HepG2 (cell line): ENCODE measurements at regions not wholly inside any gene's neighbourhood (a gene's known extent, or its start where the extent isn't known, plus 50 kb on each side); places are given as distances from the start of the nearest gene placed in this dataset.

ENCODE experiments used
- CC2D1A ChIP-seq: sonication (generic); formaldehyde crosslinking; IDR thresholded peaks from 2 replicates; pipeline ENCODE4 v1.8.1; 2023; ENCODE audit warnings: mild to moderate bottlenecking, missing genetic modification reagents
- CREBL2 ChIP-seq: sonication (generic); formaldehyde crosslinking; IDR thresholded peaks from 2 replicates; pipeline ENCODE4 v1.8.1; 2023; ENCODE audit warnings: missing genetic modification reagents, mild to moderate bottlenecking, borderline replicate concordance
- CSRNP1 ChIP-seq: sonication (generic); formaldehyde crosslinking; IDR thresholded peaks from 2 replicates; pipeline ENCODE4 v1.8.1; 2023; ENCODE audit warnings: mild to moderate bottlenecking, missing genetic modification reagents
- ELF3 ChIP-seq: IDR thresholded peaks from 2 replicates; pipeline ENCODE4 v1.6.1; 2016; ENCODE audit warnings: missing genetic modification reagents, missing compliant biosample characterization
- FOXP4 ChIP-seq: sonication (generic); formaldehyde crosslinking; IDR thresholded peaks from 2 replicates; pipeline ENCODE4 v1.4.0; 2020; ENCODE audit warnings: missing genetic modification reagents
- KDM4B ChIP-seq: sonication (generic); formaldehyde crosslinking; IDR thresholded peaks from 2 replicates; pipeline ENCODE4 v1.4.0; 2020; ENCODE audit warnings: missing genetic modification reagents
- KDM5B ChIP-seq: sonication (generic); formaldehyde crosslinking; IDR thresholded peaks from 2 replicates; pipeline ENCODE4 v1.4.0; 2020; ENCODE audit warnings: missing genetic modification reagents, mild to moderate bottlenecking, borderline replicate concordance
- MBD4 ChIP-seq: IDR thresholded peaks from 2 replicates; pipeline ENCODE4 v1.6.1; 2012; ENCODE audit warnings: low read length, inconsistent platforms, borderline replicate concordance
- POLR2A ChIP-seq, 2 experiments: IDR thresholded peaks; 2 replicates each; pipeline ENCODE4 v1.6.1; 2011; ENCODE audit warnings: low read depth in 2 of 2, low read length in 2 of 2, mild to moderate bottlenecking in 1 of 2, moderate library complexity in 1 of 2; ENCODE audit not compliant: insufficient read depth in 1 of 2
- REPIN1 ChIP-seq: sonication (generic); formaldehyde crosslinking; IDR thresholded peaks from 2 replicates; pipeline ENCODE4 v1.8.0; 2022; ENCODE audit warnings: missing genetic modification reagents, low read depth, mild to moderate bottlenecking, borderline replicate concordance
- RNF2 ChIP-seq: fragments of 450-650 bp; conservative IDR thresholded peaks from 2 replicates; pipeline ENCODE4 v1.6.1; 2016; ENCODE audit warnings: low read depth
- TEF ChIP-seq: sonication (generic); formaldehyde crosslinking; IDR thresholded peaks from 2 replicates; pipeline ENCODE4 v1.5.0; 2020; ENCODE audit warnings: missing genetic modification reagents
- ZBTB20 ChIP-seq: sonication (generic); formaldehyde crosslinking; IDR thresholded peaks from 2 replicates; pipeline ENCODE4 v1.8.1; 2023; ENCODE audit warnings: missing genetic modification reagents, low read depth, mild to moderate bottlenecking, borderline replicate concordance
- ZBTB38 ChIP-seq: sonication (generic); formaldehyde crosslinking; IDR thresholded peaks from 2 replicates; pipeline ENCODE4 v1.5.1; 2020; ENCODE audit warnings: mild to moderate bottlenecking, missing genetic modification reagents
- ZFP90 ChIP-seq: sonication (generic); formaldehyde crosslinking; IDR thresholded peaks from 2 replicates; pipeline ENCODE4 v1.8.0; 2022; ENCODE audit warnings: missing genetic modification reagents, mild to moderate bottlenecking, inconsistent platforms, borderline replicate concordance
- ZNF138 ChIP-seq: sonication (generic); formaldehyde crosslinking; IDR thresholded peaks from 2 replicates; pipeline ENCODE4 v1.5.0; 2020; ENCODE audit warnings: mild to moderate bottlenecking, low read depth, missing genetic modification reagents
- ZNF142 ChIP-seq: sonication (generic); formaldehyde crosslinking; IDR thresholded peaks from 2 replicates; pipeline ENCODE4 v1.4.0; 2020; ENCODE audit warnings: missing genetic modification reagents
- ZNF225 ChIP-seq: sonication (generic); formaldehyde crosslinking; IDR thresholded peaks from 2 replicates; pipeline ENCODE4 v1.4.0; 2020; ENCODE audit warnings: mild to moderate bottlenecking, missing genetic modification reagents
- ZNF75D ChIP-seq: sonication (generic); formaldehyde crosslinking; IDR thresholded peaks from 2 replicates; pipeline ENCODE4 v1.8.1; 2023; ENCODE audit warnings: missing genetic modification reagents, mild to moderate bottlenecking, borderline replicate concordance

GRCh38 chr14:31965735-31966598 lies 111.1 kb upstream of the ARHGAP5 start (continued):
- TF ChIP-seq CSRNP1 (CRISPR knock-in tag) (peak; percentile 54), FOXP4 (CRISPR knock-in tag) (peak; percentile 85), ZNF142 (CRISPR knock-in tag) (peak; percentile 58; the same call in 1 of the 2 replicates), ZNF138 (CRISPR knock-in tag) (no peak), KDM4B (CRISPR knock-in tag) (peak; percentile 89), REPIN1 (CRISPR knock-in tag) (peak; percentile 67; the same call in 1 of the 2 replicates), ZNF75D (CRISPR knock-in tag) (no peak), ZBTB38 (CRISPR knock-in tag) (no peak; the same call in 1 of the 2 replicates), MBD4 (no peak), ZBTB20 (peak; percentile 83; the same call in 1 of the 2 replicates), ELF3 (CRISPR knock-in tag) (peak; percentile 88), CREBL2 (CRISPR knock-in tag) (no peak), ZNF225 (CRISPR knock-in tag) (no peak), KDM5B (0 out of 2 replicates have a peak, but pooled peaks have one; percentile 13), CC2D1A (CRISPR knock-in tag) (no peak), RNF2 (peak; percentile 86), TEF (no peak), POLR2A (IDR thresholded peaks at IDR 0.05; ENCODE audit: insufficient read depth in 1 of 2, low read depth in 2 of 2, low read length in 2 of 2) (no peak), ZFP90 (CRISPR knock-in tag) (peak; percentile 96; the same call in 1 of the 2 replicates)
